Stimulated activated CD4-positive, alpha-beta T cell treated with anti-CD3 and anti-CD28 coated beads, Interleukin-4, amount 100 ng/mL, for 24 hours (primary cell): ENCODE measurements at regions not wholly inside any gene's neighbourhood (a gene's known extent, or its start where the extent isn't known, plus 50 kb on each side); places are given as distances from the start of the nearest gene placed in this dataset.
"Not testable (repeated sequence)": the region's sequence is repeated elsewhere in the genome, so short reads cannot be mapped to it uniquely, and the experiment has no call there.

Source experiments
- DNase-seq: peaks from one replicate; pipeline ENCODE4 v3.0.0-alpha.2; 2020

DNA sequence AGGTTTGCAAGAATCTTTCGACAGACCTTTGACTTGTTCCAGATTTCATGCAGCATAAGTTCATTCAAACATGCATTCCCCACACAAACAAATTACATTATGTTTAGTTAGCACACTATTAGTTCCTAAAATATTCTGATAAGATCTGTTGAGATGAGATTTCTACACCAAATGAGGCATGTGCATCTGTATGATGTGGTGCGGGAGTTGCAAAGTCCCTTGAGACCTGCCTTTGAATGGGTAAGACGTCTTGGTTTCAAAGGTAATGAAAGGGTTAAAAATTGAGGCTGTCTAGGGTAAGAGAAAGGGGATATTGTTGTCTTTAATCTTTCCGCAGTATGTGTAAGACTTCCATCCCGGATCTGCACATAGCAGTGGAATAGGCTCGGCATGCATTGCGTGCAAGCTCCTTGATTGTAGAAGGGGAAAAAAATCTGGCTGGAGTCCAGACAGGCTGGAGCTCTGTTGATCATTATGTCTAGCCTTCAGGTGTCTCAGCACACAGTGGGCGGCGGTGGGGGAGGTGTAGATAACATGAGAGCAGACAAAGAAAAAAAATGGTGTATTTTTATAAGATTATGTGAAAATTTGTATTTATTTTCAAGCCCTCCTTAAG is 296.6 kb downstream of the PTPRC start:
- peak; percentile 68 for DNase-seq

DNA sequence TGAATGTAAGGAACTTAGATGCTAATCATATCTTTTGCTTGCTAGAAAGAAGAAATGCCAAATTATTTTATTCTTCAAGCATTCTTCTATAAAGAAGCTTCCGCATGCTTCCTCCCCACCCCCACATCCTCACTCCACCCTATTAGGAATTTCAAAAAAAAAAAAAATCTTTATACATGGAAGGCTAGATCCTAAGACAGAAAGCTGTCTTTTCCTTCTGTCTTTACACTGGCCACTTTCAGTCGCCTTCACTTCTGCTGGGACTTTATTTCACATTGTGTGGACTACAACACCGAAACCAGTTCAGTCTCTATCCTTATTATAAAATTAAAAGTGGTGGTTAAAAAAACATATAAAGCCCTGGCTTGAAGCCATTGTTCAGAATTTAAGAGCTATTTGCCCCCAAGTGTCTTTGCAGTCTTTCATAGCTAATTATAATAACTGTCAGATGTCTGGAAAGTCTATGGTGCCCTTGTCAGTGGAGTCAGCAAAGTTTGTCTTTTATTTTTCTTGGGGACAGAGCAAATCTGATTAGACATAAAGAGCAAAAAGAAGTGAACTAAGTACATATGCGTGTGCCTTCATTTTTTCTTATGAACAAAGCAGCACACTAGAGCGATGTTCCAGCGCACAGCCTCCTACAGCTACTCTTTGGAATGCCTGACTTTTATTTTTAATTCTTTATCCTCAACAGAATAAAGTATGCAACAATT is 297.7 kb downstream of the PTPRC start:
- no peak for DNase-seq

DNA sequence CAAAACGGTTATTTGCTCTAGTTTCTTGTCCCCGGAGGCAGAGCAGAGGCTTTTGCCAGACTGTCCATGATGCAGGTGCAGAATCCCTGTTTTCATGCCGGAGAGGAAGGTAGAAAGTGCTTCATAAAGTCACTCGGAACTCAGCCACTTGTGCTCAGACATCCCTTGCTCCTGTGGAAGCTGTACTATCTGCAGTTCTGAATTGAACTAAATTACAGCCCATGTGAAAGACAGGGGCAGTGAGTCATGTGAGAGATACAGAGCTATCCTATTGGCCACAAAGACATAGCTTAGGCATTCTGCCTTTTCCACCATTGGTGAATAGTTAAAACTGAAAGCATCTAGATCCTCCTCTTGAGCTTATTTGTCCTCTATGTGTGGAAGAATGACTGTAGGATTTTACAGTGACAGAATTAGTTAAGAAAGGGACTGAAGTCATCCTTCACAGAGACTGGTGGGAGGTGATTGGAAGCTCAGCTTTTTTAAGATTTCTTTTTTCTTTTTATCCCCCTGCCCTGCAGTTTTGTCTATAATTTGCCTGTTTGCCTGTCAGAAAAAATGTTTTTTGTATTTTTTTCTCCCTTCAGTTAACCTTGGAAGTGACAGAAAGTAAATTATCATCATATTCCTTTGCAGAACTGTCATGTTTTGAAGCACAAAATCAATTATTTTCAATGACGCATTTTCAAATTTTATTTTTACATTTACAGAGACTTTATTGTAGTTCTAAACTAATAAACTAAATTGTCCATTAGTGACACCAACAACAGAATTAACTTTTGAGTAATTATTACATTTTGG is 298.6 kb downstream of the PTPRC start:
- DNase-seq: peak; percentile 50

DNA sequence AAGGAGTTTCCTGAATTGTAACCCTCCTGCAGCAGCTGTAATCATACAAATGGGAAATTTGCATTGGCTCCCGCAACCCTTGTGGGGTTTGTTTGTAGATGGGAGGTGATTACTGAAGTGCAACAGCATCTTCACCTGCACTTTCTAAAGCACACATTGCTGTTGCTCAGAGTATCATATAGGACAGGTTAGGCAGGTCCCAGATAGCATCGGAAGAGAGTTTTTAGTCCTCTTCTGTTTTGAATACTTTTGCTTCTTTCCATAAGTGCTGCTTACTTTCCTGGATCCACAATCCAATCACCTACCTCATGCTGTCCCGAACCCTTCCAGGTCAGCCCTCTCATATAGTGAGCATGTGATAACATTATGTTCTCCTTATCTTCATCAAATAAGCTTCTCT is 300.4 kb downstream of the PTPRC start:
- DNase-seq: no peak

DNA sequence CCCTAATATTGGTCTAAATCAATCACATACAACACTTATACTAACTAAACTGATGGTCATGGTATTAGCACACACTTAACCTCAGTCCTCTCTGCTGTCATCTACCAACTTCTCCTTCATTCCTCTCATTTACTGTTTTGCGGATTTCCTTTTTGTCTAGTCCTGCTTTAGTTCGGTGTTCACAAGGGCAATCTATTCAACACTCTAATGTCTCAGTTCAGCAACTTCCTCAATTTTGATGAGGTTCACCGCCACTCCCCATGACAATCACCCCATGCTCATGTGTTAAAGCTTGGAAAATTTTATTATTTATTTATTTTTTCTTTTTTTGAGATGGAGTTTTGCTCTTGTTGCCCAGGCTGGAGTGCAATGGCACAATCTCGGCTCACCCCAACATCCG is 301.1 kb downstream of the PTPRC start:
- DNase-seq: no peak

DNA sequence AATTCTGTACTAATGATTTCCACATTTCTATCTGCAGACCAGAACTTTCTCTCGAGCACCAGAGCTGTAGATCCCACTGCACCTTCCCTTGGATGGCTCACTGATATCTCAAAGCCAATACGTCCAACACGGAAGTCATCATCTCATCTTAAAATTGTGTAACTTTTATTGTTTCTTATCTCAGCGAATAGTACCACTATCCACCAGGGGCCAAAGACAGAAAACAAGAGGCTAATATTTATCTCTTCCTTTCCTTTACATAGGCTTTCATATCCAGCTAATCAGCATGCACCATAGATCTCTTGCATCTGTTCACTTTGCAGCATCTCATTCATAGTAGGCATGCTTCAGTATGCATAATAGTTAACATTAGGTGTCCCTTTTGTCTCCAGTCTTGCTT is 303.6 kb downstream of the PTPRC start:
- no peak for DNase-seq

DNA sequence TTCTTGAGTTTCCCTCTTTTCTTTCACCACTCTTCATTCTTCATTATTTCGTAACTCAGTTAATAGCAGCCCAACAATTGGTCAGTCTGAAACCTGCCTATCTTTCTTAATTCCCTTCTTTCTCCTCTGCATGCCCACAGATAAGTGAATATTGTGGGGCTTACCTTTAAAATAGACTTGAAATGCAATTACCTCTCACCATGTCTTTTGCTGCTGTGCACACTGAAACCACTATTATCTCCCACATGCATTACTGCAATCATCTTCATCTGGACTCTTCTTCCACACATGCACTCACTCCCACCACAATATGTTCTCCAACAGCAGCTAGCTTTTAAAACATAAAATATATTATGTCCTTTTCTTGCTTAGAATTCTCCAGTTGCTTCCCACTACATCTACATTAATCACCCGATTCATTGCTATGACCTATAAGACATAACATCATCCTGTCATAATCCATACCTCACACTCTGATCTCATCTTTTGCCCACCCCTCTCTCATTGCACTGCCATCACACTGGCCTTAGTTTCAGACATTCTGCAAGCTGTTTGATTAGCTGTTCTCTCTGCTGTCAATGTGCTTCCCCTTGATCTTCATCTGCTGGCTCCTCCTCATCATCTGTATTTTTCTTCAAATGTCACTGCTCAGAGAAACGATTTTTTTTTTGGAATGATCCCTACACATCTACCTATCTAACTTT is 304.8 kb downstream of the PTPRC start:
- no peak for DNase-seq

DNA sequence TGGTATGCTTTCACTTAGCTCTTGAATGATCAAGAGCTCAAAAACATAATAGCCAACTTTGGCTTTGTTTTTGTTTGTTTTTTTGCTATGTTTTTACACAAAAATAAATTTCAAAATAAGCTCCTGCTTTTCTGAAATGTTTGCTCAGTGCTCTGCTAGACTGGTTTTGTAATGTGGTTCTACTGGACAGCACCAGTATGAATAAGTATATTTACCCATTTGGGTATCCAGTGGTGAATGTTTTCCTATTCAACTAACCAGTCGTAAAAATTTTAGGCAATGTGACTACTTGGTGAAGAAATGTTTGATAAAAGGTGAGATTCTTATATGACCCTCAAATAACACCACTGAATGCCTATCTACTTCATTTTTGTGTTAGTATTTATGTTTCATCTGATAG is 308.6 kb downstream of the PTPRC start:
- no peak for DNase-seq

DNA sequence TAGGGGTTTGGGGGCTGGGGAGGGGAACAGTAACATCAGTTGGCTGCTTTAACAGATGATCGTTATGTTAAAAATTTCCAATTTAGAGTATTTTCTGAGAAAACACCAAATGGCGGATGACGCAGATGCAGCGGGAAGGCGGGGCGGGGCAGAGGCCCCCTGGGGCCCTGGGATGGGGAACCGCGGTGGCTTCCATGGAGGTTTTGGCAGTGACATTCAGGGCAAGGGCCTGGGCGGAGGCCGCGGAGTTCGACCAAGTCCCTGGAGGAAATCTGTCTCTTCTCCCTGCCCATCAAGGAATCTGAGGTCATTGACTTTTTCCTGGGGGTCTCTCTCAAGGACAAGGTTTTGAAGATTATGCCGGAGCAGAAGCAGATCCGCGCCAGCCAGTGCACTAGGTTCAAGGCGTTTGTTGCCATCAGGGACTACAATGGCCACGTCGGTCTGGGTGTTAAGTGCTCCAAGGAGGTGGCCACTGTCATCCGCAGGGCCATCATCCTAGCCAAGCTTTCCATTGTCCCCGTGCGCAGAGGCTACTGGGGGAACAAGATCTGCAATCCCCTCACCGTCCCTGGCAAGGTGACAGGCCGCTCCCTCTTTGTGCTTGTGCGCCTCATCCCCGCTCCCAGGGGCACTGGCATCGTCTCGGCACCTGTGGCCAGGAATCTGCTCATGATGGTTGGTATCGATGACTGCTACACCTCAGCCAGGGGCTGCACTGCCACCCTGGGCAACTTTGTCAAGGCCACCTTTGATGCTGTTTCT is 310.2 kb downstream of the PTPRC start:
- no peak for DNase-seq

DNA sequence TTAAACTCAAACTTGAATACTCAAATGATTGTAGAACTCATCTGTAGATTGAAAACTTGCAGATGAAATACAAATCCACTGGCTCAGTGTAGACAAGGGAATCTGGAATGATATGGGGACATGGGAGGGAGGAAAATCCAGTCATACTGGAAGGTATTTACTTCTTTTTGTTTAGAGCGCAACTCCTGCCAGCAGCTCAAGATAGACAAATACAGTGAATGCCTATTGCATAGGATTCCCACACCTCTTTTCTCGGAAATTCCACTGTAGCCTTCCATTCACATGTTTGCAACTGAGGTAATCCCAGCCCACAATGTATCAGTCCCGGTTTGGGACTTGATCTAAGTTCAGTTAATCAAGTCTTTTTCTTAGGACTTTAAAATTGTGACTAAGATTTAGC is 311.2 kb downstream of the PTPRC start:
- DNase-seq: no peak

DNA sequence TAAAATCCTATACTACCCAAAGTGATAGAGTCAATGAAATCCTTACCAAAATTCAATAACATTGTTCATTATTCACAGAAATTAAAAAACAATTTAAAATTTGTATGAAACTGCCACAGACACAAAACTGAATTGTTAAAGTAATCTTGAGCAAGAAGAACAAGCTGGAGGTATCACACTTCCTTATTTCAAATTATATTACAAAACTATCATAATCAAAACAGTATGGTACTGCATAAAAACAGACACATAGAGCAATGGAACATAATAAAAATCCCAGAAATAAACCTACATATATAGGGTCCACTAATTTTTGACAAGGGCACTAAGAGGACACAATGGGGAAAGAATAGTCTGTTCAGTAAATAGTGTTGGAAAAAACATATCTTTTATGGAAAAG is 316.2 kb downstream of the PTPRC start:
- DNase-seq: no peak

DNA sequence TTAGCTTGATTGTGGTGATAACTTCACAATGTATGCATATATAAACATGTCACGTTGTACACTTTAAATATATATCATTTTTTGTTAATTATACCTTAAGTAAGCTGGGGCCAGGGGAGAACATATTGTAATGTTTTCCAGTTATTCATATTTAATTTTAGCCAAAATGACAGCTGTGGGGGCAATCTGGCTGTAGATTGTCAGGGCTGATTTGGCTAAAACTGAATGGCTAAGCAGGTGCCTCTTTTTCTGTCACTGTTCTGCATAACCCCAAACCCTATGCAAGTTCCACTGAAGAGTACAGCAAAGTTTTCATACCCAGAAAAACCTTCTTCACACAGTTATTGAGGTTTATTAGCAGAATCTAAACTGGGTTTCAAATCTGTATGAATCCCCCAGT is 318.2 kb downstream of the PTPRC start:
- no peak for DNase-seq

DNA sequence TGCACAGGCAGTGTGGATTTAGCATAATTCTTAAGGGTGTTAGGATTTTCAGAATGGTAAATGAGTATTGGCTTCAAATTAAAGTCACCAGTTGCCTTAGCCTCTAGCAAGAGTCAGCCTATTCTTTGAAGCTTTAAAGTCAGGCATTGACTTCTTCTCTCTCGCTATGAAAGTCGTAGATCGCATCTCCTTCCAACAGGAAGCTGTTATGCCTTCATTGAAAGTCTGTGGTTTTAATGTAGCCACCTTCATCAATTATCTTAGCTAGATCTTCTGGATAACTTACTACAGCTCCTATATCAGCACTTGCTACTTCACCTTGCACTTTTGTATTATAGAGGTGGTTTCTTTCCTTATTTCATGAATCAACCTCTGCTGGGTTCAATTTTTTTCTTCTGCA is 320.2 kb downstream of the PTPRC start:
- no peak for DNase-seq

DNA sequence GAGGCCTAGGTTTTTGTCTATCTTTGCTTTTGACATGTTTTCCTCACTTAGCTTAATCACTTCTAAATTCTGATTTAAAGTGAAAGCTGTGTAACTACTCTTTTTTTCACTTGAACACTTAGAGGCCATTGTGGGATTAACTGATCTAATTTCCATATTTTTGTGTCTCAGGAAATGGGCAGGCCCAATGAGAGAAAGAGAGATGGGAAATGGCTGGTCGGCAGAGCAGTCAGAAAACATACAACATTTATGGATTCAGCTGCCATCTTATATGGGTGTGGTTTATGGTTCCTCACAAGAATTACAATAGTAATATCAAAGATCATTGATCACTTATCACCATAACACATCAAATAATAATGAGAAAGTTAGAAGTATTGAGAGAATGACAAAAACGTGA is 320.8 kb downstream of the PTPRC start:
- no peak for DNase-seq

DNA sequence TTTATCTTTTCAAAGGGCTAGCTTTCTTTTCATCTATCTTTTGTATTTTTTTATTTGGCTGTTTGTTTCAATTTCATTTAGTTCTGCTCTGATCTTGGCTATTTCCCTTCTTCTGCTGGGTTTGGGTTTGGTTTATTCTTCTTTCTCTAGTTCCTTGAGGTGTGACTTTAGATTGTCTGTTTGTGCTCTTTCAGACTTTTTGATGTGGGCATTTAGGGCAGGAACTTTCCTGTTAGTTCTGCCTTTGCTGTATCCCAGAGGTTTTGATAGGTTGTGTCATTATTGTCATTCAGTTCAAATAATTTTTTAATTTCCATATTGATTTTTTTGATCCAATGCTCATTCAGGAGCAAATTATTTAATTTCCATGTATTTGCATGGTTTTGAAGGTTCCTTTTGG is 325.0 kb downstream of the PTPRC start:
- DNase-seq: not testable (repeated sequence)

DNA sequence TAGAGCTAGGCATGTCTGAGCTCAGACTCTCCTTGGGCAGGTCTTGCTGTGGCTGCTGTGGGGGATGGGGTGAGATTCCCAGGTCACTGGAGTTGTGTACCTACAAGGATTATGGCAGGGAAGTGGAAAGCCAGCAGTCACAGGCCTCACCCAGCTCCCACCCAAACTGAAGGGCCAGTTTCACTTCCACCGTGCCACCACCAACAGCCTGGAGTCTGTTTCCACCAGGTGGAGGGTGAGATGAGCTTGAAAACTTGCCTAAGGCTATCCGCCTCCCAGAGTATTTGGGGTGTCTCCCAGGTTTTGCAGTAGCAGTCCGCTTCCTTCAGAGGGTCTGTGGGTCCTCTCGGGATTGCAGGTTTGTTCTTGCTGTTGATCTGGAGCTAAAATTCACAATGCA is 327.7 kb downstream of the PTPRC start:
- no peak for DNase-seq

DNA sequence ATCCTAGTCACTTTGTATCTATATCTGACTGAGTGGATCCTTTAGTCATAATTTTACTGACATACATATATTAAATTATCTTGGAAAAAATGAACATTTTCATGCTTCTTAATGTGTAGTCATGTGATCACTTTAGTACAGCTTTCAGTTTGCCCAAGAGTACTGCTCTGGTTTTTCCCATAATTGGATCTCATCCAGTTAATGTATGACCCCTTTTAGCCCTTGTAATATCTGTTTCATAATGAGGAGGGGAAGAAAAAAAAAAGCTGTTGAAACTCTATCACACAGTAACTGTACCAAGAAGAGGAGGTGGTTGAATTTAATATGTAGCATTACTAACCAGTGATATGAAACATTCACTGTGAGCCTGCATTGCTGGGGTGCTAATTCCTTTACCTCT is 328.7 kb downstream of the PTPRC start:
- DNase-seq: no peak

DNA sequence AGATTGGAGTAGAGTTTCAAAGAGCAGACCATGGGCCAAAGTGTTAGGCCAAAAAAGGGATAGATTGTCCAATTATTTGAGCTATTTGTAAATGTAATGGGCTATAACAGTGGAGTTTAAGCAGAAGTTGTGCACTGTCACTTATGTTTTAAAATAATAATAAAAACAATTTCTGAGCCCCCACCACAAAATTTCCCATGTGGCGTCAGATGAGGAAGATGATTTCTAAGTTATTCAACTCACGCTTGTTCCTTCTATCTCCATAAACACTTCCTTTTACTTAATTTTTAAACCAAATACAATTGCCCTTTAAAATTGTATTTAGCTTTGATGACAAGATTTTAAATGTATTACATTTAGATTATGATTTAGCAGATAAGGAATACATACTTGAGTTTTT is 330.0 kb downstream of the PTPRC start:
- no peak for DNase-seq

DNA sequence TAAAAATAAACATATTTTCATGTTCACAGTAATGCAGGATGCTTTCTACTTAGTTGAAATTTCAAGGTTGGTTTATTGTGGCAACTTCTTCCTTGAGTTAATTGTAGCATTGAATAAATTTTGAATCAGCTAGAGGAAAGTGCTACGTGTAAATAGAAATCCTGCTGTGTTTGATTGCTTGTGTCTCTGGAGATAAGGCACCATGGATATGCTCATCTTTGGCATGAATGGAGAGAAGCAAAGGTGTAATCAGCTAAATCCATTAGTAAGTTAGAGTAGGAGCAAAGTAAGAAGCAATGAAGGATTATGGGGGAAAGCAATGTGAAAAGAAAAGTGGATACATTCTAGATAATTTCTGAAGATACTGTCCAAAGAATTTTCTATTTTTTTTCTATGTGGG is 331.1 kb downstream of the PTPRC start:
- DNase-seq: no peak

DNA sequence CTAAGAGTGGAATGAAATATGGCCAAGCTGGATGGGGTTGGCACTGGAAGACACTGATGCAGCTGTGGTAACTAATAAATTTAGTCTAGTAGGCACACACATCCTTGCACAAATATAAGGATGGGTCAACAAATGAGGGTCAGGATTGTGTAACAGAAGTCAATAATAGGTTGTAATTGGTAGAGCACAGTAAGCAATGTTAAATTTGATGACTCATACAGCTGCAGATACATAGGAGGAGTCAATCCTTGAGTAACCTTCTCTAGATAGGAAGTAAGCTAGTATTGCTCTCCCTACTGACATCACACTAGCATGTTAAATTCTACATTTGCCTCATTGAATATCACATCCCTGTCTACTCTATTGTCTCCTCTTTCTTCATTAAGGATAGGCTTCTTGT is 332.1 kb downstream of the PTPRC start:
- no peak for DNase-seq

DNA sequence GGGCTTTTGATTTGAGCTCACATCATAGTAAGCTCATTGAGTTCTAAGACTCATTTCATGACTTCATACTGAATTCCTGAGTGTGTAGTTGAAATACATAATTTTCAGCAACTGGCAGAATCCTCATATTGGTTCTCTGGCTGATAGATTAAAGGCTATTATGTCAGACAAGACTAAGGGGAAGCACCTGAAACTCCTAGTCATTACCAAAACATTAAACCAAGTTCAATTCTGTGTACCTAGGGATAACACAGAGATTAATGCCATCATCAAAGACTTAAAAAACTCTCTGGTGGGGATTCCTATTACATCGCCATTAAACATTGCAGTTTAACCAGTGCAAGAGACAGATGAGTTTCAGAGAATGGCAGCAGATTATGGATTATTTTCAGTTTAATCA is 339.1 kb downstream of the PTPRC start:
- DNase-seq: no peak

DNA sequence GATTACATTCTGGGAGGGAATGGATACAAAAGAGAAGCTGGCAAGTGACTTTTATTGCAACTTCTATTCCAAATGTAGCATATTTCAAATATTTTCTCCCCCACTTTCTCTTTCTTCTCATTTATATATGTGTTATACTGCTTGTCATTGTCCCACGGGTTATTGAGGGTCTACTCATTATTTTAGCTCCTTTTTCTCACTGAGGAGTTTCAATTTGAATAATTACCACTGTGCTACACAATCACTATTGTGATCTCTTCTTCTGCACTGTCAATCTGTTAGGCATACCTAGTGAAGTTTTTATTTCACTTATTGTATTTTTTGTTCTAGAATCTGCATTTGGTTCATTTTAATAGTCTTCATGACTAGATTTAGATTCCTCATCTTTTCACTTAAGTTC is 339.7 kb downstream of the PTPRC start:
- DNase-seq: no peak

DNA sequence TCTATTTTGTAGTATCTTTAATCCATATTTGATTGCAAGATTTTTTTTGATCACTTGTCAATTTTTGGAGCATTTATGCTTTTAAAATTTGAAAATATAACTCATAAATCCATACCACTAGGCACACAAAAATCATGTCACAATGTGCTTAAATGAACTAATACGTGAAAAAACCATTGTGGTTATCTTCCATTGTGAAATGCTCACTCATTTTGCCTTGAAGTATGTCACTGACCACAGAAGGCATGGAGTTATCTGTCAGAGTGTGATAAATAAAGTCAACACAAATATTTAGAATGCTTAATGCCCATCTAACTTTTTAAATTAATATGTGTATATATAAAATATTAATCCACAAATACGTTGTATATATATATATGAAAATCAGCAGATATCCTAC is 347.2 kb downstream of the PTPRC start:
- no peak for DNase-seq
